ENCODE measurements at regions not wholly inside any gene's neighbourhood (a gene's known extent, or its start where the extent isn't known, plus 50 kb on each side); places are given as distances from the start of the nearest gene placed in this dataset.

DNA sequence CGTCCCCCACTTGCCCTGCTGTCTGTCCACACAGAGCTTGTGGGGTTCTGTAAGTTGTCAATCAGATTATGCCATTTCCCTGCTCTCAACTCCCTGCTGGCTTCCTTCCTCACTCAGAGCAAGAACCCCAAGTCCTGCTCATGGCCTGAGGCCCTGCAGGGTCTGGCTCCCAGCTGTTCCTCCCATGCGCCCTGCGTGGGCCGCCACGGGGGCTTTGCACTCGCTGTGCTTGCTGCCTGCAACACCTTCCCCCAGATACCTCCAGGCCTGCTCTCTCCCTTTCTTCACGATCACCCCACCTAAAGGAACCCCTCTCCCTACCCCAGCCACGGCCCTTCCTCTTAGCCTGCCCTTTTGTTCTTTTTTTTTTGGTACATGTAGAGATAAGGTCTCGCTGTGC is 234.6 kb downstream of the AACS start:
- TF ChIP-seq, protein P1, sequence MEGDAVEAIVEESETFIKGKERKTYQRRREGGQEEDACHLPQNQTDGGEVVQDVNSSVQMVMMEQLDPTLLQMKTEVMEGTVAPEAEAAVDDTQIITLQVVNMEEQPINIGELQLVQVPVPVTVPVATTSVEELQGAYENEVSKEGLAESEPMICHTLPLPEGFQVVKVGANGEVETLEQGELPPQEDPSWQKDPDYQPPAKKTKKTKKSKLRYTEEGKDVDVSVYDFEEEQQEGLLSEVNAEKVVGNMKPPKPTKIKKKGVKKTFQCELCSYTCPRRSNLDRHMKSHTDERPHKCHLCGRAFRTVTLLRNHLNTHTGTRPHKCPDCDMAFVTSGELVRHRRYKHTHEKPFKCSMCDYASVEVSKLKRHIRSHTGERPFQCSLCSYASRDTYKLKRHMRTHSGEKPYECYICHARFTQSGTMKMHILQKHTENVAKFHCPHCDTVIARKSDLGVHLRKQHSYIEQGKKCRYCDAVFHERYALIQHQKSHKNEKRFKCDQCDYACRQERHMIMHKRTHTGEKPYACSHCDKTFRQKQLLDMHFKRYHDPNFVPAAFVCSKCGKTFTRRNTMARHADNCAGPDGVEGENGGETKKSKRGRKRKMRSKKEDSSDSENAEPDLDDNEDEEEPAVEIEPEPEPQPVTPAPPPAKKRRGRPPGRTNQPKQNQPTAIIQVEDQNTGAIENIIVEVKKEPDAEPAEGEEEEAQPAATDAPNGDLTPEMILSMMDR (conservative IDR thresholded peaks at IDR 0.05): no peak
- no peak for TF ChIP-seq EZH2 (IDR thresholded peaks at IDR 0.05; ENCODE audit: low read depth)
